GM21381 (cell line): ENCODE measurements at regions not wholly inside any gene's neighbourhood (a gene's known extent, or its start where the extent isn't known, plus 50 kb on each side); places are given as distances from the start of the nearest gene placed in this dataset.
"Not testable (repeated sequence)": the region's sequence is repeated elsewhere in the genome, so short reads cannot be mapped to it uniquely, and the experiment has no call there.

Experiments
- ATAC-seq: cut with Tn5 transposase; IDR thresholded peaks from one replicate; pipeline ENCODE4 v1.9.1; 2021; ENCODE audit warnings: mild to moderate bottlenecking, moderate library complexity; ENCODE audit not compliant: unreplicated experiment

- peak; percentile 96 for ATAC-seq
These were observed 102.7 kb upstream of the DPH5 start for GRCh38 chr1:101128211-101128727.

GRCh38 chr1:101124405-101124804 lies 98.8 kb upstream of the DPH5 start:
- no peak for ATAC-seq

- ATAC-seq: not testable (repeated sequence)
These were observed 98.3 kb upstream of the DPH5 start for GRCh38 chr1:101123904-101124303.

- ATAC-seq: peak; percentile 93
These were observed 97.0 kb upstream of the DPH5 start for GRCh38 chr1:101122452-101123166.

GRCh38 chr1:101121975-101122374 lies 96.4 kb upstream of the DPH5 start:
- no peak for ATAC-seq

GRCh38 chr1:101121504-101121903 lies 95.9 kb upstream of the DPH5 start:
- no peak for ATAC-seq

- ATAC-seq: no peak
These were observed 95.3 kb upstream of the DPH5 start for GRCh38 chr1:101120868-101121267.

GRCh38 chr1:101119289-101119688 lies 93.7 kb upstream of the DPH5 start:
- no peak for ATAC-seq

GRCh38 chr1:101116006-101116405 lies 90.4 kb upstream of the DPH5 start:
- no peak for ATAC-seq

- no peak for ATAC-seq
These were observed 89.5 kb upstream of the DPH5 start for GRCh38 chr1:101115112-101115511.

- ATAC-seq: not testable (repeated sequence)
These were observed 88.5 kb upstream of the DPH5 start for GRCh38 chr1:101114128-101114527.

GRCh38 chr1:101112051-101112780 lies 86.6 kb upstream of the DPH5 start:
- ATAC-seq: peak; percentile 96

- ATAC-seq: no peak
These were observed 85.9 kb upstream of the DPH5 start for GRCh38 chr1:101111461-101111860.

GRCh38 chr1:101109791-101110190 lies 84.2 kb upstream of the DPH5 start:
- no peak for ATAC-seq

GRCh38 chr1:101108111-101108500 lies 82.5 kb upstream of the DPH5 start:
- no peak for ATAC-seq

- no peak for ATAC-seq
These were observed 82.0 kb upstream of the DPH5 start for GRCh38 chr1:101107496-101108110.

GRCh38 chr1:101105877-101106276 lies 80.3 kb upstream of the DPH5 start:
- no peak for ATAC-seq

- no peak for ATAC-seq
These were observed 77.0 kb upstream of the DPH5 start for GRCh38 chr1:101102426-101103156.

- ATAC-seq: no peak
These were observed 75.8 kb upstream of the DPH5 start for GRCh38 chr1:101101360-101101759.

- ATAC-seq: no peak
These were observed 75.1 kb upstream of the DPH5 start for GRCh38 chr1:101100674-101101073.

- no peak for ATAC-seq
These were observed 73.3 kb upstream of the DPH5 start for GRCh38 chr1:101098907-101099306.
